GM21526 (cell line): ENCODE measurements at regions not wholly inside any gene's neighbourhood (a gene's known extent, or its start where the extent isn't known, plus 50 kb on each side); places are given as distances from the start of the nearest gene placed in this dataset.
"Not testable (repeated sequence)": the region's sequence is repeated elsewhere in the genome, so short reads cannot be mapped to it uniquely, and the experiment has no call there.

Source experiments
- ATAC-seq: cut with Tn5 transposase; IDR thresholded peaks from one replicate; pipeline ENCODE4 v1.9.1; 2021; ENCODE audit warnings: moderate library complexity; ENCODE audit not compliant: unreplicated experiment, low FRiP score

DNA sequence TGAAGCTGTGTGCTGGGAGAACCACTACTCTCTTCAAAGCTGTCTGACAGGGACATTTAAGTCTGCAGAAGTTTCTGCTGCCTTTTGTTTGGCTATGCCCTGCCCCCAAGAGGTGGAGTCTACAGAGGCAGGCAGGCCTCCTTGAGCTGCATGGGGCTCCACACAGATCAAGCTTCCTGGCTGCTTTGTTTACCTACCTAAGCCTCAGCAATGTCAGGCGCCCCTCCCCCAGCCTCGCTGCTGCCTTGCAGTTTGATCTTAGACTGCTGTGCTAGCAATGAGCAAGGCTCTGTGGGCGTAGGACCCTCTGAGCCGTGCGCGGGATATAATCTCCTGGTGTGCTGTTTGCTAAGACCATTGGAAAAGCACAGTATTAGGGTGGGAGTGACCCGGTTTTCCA, 103.3 kb upstream of the SALL1 start:
- ATAC-seq, result not testable (repeated sequence)

DNA sequence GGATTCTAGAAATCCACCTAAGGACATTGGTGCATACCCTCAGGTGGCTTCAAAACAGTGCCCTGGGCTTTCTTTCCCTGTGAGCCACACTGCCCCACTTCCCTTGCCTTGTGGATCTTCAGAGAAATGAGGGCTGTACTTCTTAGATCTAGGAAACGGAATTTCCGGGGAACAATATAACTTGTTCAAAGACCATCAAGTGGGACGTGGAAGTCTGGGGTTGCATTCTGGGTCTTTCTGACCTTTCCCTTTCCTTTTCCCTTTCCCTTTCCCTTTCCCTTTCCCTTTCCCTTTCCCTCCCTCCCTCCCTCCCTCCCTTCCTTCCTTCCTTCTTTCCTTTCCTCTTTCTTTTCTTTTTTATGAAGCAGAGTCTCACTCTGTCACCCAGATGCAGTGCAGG, 97.1 kb upstream of the SALL1 start:
- ATAC-seq, result no peak

DNA sequence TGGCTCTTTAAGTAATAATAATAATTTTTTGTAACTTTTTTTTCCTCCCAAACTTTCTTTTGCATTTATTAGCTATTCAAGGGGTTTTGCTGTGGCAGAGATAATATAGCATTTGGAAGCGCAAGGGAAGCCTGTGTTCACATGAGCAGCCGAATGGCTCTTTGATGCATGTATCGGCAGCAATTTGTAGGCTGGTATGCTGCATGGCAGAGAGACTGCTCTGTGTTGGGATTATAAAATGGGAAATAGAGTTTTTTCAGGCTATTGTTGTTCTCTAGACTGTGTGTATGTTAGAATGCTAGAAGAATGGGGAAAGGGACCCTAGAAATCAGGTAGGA, 94.6 kb upstream of the SALL1 start:
- ATAC-seq, result no peak

DNA sequence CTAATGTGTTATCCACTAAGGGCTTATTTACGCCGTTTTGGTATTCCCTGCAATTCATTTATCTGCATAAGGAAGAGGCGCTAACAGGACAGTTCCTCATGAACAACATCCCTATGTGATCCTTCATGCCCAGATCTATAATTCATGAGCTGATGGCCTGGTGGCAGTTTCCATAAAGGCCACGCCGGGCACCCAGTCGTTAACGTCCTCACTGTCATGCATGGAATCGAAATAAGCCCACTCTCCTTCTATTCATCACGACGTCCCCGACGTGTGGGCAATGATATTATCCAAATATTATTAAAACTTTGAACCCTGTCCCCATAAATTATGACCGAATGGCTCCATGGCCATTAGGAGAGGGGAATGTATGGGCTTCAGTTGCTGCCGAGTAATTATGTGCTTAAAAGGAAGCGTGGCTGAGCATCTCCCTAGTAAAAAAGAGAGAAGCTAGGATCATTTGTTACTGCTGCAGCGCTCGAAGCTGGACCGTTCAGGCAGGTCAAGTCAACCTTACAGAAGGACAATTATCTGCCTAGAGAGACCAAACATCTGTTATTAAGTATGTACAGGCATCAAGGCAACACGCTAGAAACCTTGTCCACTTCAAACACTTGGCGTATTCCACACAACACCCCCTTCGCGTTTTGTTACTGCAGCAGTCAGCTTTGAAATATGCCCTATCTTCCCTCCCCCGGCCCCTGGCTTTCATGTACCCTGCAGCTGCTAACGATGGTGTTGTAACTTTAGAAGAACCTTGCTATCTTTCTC, 94.0 kb upstream of the SALL1 start:
- ATAC-seq, result no peak

DNA sequence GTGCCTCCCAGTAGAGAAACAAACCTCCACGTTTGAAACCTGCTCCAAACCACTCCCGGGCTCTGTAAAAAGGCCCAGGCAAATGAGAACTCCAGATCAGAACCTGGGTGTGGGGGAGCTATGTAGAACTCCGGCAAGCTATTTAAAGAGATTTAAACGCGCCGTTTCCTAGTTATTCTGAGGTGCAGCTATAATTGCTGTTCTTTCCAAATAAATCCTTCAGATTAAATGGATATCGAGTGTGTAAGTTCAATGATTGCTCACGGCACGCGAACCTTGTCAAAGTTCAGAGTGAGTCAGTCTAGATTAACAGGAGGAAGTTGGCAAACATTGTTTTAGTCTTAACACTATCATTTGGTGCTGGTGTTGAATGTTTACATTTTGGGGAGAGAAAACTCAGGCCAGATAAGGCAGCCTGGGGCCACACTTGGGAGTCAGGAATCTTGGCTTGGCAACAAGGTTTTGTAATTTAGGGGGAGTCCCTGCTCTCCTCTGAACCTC, 92.9 kb upstream of the SALL1 start:
- ATAC-seq, result no peak

DNA sequence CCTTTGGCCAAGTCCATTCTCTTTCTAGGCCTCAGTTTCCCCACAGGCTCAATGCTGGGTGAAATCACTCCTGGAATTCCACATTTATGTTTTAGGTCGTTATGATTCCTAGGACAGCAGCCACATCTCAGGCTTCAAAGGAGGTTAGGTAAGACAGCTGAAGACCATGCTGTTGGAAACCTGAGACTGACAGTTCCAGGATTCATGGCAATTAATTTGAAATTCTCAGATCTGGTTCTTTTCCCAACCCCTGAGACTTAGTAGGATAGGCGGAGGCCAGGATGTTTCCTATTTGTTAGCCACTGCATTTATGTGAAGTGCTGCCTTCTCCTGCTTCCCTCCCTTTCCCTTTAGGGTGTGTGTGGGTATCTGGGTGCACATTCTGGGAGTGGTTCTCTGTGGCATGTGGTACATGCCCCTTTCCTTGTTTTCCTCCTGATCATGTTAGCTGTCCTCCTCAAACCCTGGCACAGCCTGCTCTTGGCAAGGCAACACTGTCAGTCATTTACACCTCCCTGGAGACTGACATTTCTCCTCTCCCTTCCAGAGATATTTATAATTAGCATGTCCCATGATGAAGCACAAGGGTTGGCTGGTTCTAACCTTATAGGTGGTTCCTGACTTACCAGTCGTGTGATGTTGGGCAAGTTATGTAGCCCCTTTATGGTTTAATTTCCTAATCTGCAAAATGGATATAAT, 91.4 kb upstream of the SALL1 start:
- ATAC-seq, result no peak

DNA sequence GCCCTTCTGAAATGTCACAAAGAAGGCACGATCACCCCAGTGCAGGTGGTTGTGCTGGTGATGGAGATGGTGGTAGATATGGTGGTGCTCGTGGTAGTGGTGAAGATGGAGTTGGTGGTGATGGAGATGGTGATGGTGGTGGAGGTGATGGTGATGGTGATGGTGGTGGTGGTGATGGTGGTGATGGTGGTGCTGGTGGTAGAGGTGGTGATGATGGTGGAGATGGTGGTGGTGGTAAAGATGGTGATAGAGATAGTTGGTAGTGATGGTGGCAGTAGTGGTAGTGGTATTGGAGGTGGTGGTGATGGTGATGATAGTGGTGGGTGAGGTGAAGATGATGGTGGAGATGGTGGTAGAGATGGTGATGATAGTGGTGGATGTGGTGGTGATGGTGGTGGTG, 88.1 kb upstream of the SALL1 start:
- ATAC-seq, result no peak

DNA sequence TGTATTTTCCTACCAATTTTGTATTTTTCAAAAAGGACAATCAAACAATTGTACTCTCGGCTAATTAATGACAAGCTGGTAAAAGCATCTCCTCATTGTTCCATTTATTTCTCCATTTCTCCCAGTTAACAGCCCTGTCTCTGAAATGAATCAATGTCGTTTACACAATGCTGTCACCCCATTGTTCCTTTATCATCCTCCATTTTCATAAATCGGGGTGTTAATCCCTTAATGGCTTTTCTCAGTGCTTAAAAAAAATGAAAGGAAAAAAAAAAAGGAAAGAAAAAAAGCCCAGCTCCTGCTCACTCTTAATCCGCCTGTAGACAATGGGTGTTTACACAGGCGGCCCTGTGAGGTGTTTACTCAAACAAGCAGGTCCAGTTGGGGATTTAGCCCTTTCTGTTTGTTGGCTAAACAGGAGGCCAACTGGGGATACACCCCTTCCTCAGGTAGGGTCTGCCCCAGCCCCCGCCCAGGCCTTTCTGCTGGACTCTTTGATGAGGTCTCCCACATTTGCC, 86.8 kb upstream of the SALL1 start:
- no peak for ATAC-seq

DNA sequence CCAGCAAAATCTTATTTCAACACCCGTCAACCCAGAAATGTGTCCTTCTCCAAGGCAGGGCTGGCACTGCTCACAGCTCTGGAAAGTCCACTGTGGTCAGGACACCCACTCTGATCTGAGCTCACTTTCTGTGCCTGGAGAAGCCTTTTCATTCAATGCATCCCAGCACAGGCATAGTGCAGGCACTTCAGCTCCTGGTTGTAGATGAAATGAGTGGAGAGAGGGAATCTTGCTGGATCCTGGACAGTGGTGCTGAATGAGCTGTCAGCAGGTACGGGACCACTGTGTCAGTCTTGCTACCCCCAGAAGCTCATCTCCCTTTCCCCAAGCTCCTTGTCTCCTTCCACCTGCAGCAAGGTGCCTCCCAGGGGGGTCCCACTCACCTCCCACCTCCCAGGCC, 86.1 kb upstream of the SALL1 start:
- ATAC-seq, result no peak

DNA sequence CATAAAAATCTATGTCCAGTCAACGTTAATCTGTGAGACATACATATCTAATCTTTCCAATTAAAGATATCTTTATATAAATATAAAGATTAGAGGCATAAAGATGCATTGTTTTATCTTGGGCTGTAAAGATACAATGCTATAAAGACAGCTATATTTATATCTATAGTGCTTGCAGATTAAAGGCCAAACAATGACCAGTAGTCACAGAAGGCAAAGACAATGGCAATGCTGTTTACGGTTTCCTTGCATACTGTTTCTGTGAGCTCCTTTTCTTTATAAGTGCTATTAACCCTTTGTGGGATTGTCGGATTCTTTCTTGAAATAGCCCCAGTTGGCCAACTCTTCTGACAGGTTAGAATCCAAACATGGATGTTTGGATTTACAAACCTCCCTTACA, 85.5 kb upstream of the SALL1 start:
- no peak for ATAC-seq

DNA sequence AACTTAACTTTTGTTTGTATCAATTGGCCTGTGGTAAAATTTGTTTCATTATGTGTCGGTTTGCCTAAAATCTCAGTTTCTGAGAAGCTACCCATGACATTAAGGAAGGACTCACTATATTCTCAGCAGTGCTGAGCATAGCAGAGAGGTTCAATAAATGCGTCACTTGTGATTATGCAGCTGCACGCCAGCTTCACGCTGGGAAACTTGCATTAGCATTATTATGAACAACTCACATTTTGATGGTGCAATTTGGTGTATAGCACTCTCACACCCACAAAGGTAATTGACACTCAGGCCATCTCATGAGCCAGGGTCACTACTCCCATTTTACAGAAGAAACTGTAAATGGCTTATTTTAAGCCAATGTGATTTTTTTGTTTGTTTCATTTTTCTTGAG, 80.6 kb upstream of the SALL1 start:
- no peak for ATAC-seq

DNA sequence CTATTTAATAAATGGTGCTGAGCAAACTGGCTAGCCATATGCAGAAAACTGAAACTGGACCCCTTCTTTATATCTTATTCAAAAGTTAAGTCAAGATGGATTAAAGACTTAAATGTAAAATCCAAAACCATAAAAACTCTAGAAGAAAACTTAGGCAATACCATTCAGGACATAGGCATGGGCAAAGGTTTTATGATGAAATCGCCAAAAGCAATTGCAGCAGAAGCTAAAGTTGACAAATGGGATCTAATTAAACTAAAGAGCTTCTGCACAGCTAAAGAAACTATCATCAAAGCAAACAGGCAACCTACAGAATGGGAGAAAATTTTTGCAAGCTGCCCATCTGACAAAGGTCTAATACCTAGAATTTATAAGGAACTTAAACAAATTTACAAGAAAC, 79.0 kb upstream of the SALL1 start:
- not testable (repeated sequence) for ATAC-seq

DNA sequence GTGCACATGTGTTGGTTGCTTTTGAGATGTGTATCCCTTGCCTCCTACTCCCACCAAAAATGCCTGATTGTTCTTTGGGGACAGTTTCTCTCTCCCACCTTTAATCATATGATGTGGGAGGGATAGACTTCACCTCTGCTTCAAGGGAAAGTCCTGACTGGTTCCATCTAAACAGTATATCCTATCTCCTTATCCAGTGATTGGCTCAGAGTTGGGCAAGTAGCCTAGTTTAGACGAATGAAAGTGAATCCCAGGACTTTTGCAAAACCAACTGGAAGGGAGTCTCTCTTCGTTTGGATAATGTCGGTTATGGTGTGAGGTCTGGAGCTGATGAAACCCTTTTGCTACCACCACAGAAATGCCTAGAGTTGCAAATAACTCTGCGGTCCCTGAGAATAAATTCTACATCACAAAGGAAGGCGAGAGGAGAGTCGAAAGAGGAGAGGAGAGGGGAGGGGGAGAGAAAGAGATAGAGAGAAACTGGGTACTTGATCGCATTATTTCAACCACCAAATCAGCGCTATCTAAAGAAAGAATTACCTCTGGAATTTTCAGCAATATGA, 77.1 kb upstream of the SALL1 start:
- no peak for ATAC-seq

DNA sequence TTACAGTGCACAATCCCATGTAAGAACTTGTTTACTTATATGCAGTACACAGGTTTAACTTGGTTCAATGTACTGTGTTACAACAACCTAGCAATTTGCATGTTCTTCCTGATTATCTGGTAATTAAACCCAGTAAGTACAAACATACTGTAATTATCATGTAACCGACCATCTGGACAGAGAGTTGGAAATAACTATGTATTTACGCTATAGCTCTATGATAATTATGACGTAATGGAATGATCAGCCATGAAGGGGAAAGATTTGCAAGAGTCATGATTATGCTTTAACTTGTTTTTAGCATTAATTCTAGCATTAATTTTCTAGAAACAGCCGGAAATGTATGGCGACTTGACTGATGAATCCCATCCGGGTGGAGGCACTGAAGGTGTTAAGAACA, 74.8 kb upstream of the SALL1 start:
- no peak for ATAC-seq

DNA sequence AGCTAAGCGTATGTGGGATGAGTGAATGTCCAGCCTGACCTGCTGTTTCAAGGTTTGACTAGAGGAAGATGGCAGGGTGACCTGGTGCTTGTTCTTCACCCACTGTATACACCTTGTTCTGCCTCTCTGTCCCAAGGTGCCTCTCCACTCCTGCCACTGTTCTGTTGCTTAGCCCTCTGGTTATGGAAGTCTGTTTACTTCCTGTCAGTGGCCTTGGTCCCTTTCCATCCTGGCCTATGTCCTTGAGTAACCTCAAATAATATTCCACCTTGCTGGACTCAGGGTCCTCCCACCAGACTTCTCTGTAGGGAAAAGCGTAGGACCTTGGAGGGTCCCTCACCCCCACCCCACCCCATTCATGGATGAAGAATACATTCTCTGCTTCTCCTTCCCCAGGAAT, 73.2 kb upstream of the SALL1 start:
- ATAC-seq, result no peak

DNA sequence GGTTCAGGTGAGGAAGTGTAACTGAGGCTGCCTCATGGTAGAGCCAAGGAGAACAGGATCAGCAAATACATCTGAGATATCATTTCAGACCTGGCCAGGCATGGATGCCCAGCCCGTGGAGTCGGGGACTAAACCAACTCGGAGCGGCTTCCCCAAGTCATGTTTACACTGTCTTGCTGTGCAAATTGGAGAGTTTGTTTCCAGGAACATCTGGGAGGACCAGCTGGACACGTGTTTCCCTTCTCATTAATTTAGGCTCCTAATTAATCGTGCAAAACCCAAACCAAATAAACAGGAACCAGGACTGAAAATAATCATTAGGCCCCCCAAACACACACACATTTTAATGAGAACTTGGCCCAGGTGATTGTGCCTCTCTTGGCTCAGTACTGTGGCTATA, 70.9 kb upstream of the SALL1 start:
- no peak for ATAC-seq

DNA sequence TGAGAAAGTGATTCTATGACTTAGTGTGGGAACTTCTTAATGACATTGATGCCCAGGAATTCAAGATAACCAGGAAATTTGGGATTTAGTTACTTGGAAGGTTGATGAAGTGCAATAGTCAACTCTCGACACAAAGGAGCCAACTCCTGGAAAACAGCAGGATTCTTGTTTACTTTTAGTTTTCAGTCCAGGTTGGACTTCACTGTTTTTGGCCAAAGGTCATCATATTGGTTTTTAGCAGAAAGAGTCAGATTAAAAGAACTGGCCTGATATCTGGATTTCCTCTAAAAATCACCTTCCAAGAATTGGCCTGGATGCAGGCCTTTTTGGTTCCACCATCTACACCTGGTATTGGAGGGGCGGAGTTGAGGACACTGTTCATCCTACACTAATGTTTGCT, 60.1 kb upstream of the SALL1 start:
- no peak for ATAC-seq

DNA sequence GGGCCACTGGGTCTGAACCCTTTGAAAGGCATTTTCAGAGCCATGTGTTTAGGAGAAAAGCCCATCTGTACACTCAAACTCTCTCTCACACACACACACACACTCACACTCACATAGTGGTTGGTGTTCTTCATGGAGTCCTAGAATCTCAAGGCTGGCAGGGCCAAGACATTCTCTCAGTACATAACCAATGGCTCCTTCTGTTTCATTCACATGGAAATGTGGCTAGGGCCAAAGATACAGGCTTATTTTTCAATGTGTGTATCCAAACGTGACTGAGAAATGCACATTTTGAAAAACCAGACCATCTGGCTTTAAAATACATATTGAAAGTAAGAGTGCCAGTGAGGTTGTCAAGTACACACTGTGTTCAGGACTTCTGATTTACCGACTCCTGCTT, 59.0 kb upstream of the SALL1 start:
- ATAC-seq, result no peak

DNA sequence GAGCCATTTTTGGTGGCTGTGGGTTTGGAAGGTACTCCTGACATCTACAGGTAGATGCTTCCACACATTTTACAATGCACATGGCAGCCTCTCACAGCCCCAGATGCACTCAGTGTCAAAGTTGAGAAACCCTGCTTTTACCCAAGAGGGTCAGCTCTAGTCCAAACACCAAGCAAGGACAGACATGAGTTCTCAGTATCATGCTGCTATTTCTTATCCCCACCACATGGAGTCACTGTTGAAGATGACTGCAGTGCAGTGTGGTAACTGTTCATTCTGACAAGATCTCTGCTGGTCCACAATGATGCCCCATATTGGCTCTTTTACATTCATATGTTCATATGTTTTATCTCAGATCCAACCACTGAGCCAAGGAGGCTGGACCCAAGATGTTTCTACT, 50.5 kb upstream of the SALL1 start:
- no peak for ATAC-seq
